Vagina (tissue), 2 donors: ENCODE measurements at regions not wholly inside any gene's neighbourhood (a gene's known extent, or its start where the extent isn't known, plus 50 kb on each side); places are given as distances from the start of the nearest gene placed in this dataset.

Experiments used
- CTCF ChIP-seq, 3 experiments: fragments of 450-650 bp in 2 of 3; fragments of 200-600 bp in 1 of 3; sonication (generic) in 1 of 3; IDR thresholded peaks; one replicate each; pipeline ENCODE4 v1.5.1; 2017 to 2019; ENCODE audit warnings: antibody characterized with exemption in 3 of 3, mild to moderate bottlenecking in 2 of 3, moderate library complexity in 2 of 3
- POLR2A ChIP-seq, 2 donors: fragments of 450-650 bp; IDR thresholded peaks; one replicate each; pipeline ENCODE4 v1.6.1; 2017; ENCODE audit warnings: antibody characterized with exemption in 2 of 2, mild to moderate bottlenecking in 2 of 2, moderate library complexity in 2 of 2

- TF ChIP-seq CTCF (IDR thresholded peaks at IDR 0.05) (no peak), POLR2A (IDR thresholded peaks at IDR 0.05) (no peak)
These were observed 177.8 kb downstream of the KLHL28 start for GRCh38 chr14:44783901-44784300.
